ENCODE measurements at regions not wholly inside any gene's neighbourhood (a gene's known extent, or its start where the extent isn't known, plus 50 kb on each side); places are given as distances from the start of the nearest gene placed in this dataset.

DNA sequence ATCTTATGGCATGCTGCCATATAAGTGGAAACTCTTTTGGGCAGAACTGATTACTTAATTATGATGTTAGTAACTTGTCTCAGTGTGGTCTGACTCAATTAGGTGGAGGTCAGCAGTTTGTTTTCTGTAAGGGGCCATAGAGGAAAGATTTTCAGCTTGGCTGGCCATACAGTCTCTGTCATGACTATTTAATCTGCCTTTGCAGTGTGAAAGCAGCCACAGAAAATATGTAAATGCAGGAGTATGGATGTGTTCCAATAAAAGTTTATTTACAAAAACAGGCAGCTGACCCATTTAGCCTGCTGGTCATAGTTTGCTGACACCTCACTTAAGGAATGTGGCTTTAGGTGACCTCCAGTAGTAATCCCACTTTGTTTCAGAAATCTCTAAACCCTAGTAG lies 700.7 kb downstream of the EPM2A start:
- TF ChIP-seq, protein P1, sequence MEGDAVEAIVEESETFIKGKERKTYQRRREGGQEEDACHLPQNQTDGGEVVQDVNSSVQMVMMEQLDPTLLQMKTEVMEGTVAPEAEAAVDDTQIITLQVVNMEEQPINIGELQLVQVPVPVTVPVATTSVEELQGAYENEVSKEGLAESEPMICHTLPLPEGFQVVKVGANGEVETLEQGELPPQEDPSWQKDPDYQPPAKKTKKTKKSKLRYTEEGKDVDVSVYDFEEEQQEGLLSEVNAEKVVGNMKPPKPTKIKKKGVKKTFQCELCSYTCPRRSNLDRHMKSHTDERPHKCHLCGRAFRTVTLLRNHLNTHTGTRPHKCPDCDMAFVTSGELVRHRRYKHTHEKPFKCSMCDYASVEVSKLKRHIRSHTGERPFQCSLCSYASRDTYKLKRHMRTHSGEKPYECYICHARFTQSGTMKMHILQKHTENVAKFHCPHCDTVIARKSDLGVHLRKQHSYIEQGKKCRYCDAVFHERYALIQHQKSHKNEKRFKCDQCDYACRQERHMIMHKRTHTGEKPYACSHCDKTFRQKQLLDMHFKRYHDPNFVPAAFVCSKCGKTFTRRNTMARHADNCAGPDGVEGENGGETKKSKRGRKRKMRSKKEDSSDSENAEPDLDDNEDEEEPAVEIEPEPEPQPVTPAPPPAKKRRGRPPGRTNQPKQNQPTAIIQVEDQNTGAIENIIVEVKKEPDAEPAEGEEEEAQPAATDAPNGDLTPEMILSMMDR (IDR thresholded peaks at IDR 0.05): no peak
- TF ChIP-seq POLR2A (IDR thresholded peaks at IDR 0.05): no peak

Measured in suprapubic skin (tissue), 3 donors.